GM12878 (cell line): ENCODE measurements at regions not wholly inside any gene's neighbourhood (a gene's known extent, or its start where the extent isn't known, plus 50 kb on each side); places are given as distances from the start of the nearest gene placed in this dataset.

Source experiments
- ATAC-seq: fragments of 200-7000 bp; cut with Tn5 transposase; 3 replicates; pipeline ENCODE4 v1.9.1; 2020; ENCODE audit warnings: mild to moderate bottlenecking, moderate library complexity
- BruUV-seq: library from RNA; stranded (reverse); fragments of 400-500 nt; replicated peaks from 2 replicates; lab custom pipeline; 2021; lab: Mats Ljungman, UMichigan
- CTCF ChIA-PET: fragments of 300-600 bp; sonication (Branson Sonifier 250); formaldehyde crosslinking; extraction: SDS; loops from one replicate; lab custom pipeline; 2021; ENCODE audit warnings: inconsistent platforms; lab: Yijun Ruan, JAX
- POLR2A ChIA-PET: fragments of 350-600 bp; formaldehyde crosslinking; extraction: SDS; loops from one replicate; lab custom pipeline; 2021; ENCODE audit warnings: inconsistent platforms; lab: Charles Lee
- RAD21 ChIA-PET: fragments of 300-600 bp; sonication (Branson Sonifier 250); formaldehyde crosslinking; loops from one replicate; lab custom pipeline; 2023; ENCODE audit warnings: antibody characterized with exemption; ENCODE audit not compliant: unreplicated experiment; lab: Charles Lee
- SMC1A ChIA-PET: fragments of 300-600 bp; sonication (Branson Sonifier 250); formaldehyde crosslinking; loops from one replicate; lab custom pipeline; 2023; ENCODE audit not compliant: unreplicated experiment, uncharacterized antibody; lab: Charles Lee
- DNase-seq: peaks from one replicate; pipeline ENCODE4 v3.0.0-alpha.2; 2011; ENCODE audit warnings: low read depth, low spot score
- FAIRE-seq: peaks from 3 replicates; lab custom pipeline; 2011; peaks lifted over from hg19 to GRCh38; lab: Jason Lieb, UNC
- H2AFZ ChIP-seq: 2 replicates; pipeline ENCODE4 v1.6.0; 2011; ENCODE audit warnings: low read depth, low read length, control low read depth; ENCODE audit not compliant: control insufficient read depth
- H3K27ac ChIP-seq: 2 replicates; pipeline ENCODE4 v1.5.1; 2011; ENCODE audit warnings: control low read depth; ENCODE audit not compliant: control insufficient read depth, insufficient read depth
- H3K27me3 ChIP-seq, 2 experiments: replicated peaks in 1 of 2; 2 replicates each; pipeline versions ENCODE4 v1.6.0 to v1.6.1; 2011; ENCODE audit warnings: low read length in 1 of 2; ENCODE audit not compliant: control insufficient read depth in 2 of 2, insufficient read depth in 2 of 2
- H3K36me3 ChIP-seq, 2 experiments: 2 replicates each; pipeline ENCODE4 v1.5.1; 2011; ENCODE audit warnings: low read length in 1 of 2; ENCODE audit not compliant: control insufficient read depth in 2 of 2, insufficient read depth in 2 of 2
- H3K4me1 ChIP-seq: 2 replicates; pipeline ENCODE4 v1.6.1; 2011; ENCODE audit warnings: mild to moderate bottlenecking, low read length, moderate library complexity, mixed read lengths; ENCODE audit not compliant: control insufficient read depth, insufficient read depth
- H3K4me2 ChIP-seq: 2 replicates; pipeline ENCODE4 v1.6.0; 2011; ENCODE audit warnings: control low read depth; ENCODE audit not compliant: control insufficient read depth, insufficient read depth
- H3K4me3 ChIP-seq: fragments of 200-600 bp; sonication (generic); 2 replicates; pipeline ENCODE4 v1.5.1; 2016
- H3K79me2 ChIP-seq: 2 replicates; pipeline ENCODE4 v1.6.0; 2011; ENCODE audit warnings: low read length; ENCODE audit not compliant: control insufficient read depth, insufficient read depth
- H3K9ac ChIP-seq: 2 replicates; pipeline ENCODE4 v1.8.0; 2011; ENCODE audit warnings: low read length, control low read depth, mixed read lengths; ENCODE audit not compliant: control insufficient read depth, insufficient read depth
- H3K9me3 ChIP-seq: replicated peaks from 3 replicates; pipeline ENCODE4 v1.5.1; 2011; ENCODE audit warnings: mild to moderate bottlenecking, low read length; ENCODE audit not compliant: control insufficient read depth, insufficient read depth
- H4K20me1 ChIP-seq: 2 replicates; pipeline ENCODE4 v1.6.0; 2011; ENCODE audit not compliant: control insufficient read depth, insufficient read depth
- E2F8 ChIP-seq: fragments of 450-650 bp; IDR thresholded peaks from 2 replicates; pipeline ENCODE4 v1.6.1; 2018; ENCODE audit warnings: mild to moderate bottlenecking, low read depth, moderate library complexity; ENCODE audit not compliant: partially characterized antibody
- FOXK2 ChIP-seq: fragments of 450-650 bp; IDR thresholded peaks from 2 replicates; pipeline ENCODE4 v1.6.1; 2017; ENCODE audit warnings: mild to moderate bottlenecking, moderate library complexity
- IKZF1 ChIP-seq: fragments of 450-650 bp; conservative IDR thresholded peaks from 2 replicates; pipeline ENCODE4 v1.6.1; 2017; ENCODE audit warnings: antibody characterized with exemption, mild to moderate bottlenecking
- JUND ChIP-seq: IDR thresholded peaks from 2 replicates; pipeline ENCODE4 v1.6.1; 2012; ENCODE audit warnings: low read depth, mild to moderate bottlenecking, low read length, improper control_type of control experiment, moderate library complexity
- KLF5 ChIP-seq: fragments of 450-650 bp; IDR thresholded peaks from 2 replicates; pipeline ENCODE4 v1.6.1; 2014; ENCODE audit warnings: mild to moderate bottlenecking; ENCODE audit not compliant: partially characterized antibody
- MEF2A ChIP-seq: IDR thresholded peaks from 2 replicates; pipeline ENCODE4 v1.6.1; 2011; ENCODE audit warnings: low read depth, mild to moderate bottlenecking, low read length, moderate library complexity; ENCODE audit not compliant: insufficient read depth
- RCOR1 ChIP-seq: conservative IDR thresholded peaks from 2 replicates; pipeline ENCODE4 v1.6.1; 2012; ENCODE audit warnings: low read depth, low read length, improper control_type of control experiment
- RUNX3 ChIP-seq: IDR thresholded peaks from 2 replicates; pipeline ENCODE4 v1.6.1; 2012; ENCODE audit warnings: low read length, inconsistent platforms
- ZNF592 ChIP-seq: fragments of 450-650 bp; IDR thresholded peaks from 2 replicates; pipeline ENCODE4 v1.6.1; 2017; ENCODE audit warnings: mild to moderate bottlenecking, moderate library complexity
- WGBS: methylation state at CpG from one replicate; pipeline ENCODE4 v1.1.6; 2016; ENCODE audit warnings: low lambda C conversion rate; ENCODE audit not compliant: insufficient replicate concordance, insufficient coverage; ENCODE audit errors: missing lambda C conversion rate; 5-methylcytosine and 5-hydroxymethylcytosine counted together
- in situ Hi-C: fragments of 300-500 bp; cut with MboI; formaldehyde crosslinking; loops from 9 replicates; pipeline ENCODE4 v1.14.3; 2018; ENCODE audit warnings: mixed read lengths
- intact Hi-C: fragments of 100-400 bp; cut with micrococcal nuclease; formaldehyde crosslinking; loops from one replicate; pipeline ENCODE4 v1.14.2; 2022; ENCODE audit not compliant: unreplicated experiment

GRCh38 chr14:101325319-101325718, 236.0 kb upstream of the DIO3 start:
- no TSS peak for BruUV-seq
- FAIRE-seq (no peak), ATAC-seq (no peak), DNase-seq (no peak)
- CTCF ChIA-PET, result no interaction called here
- Histone ChIP-seq H3K9ac (no peak overlapping the region), H3K4me1 (no peaks in the 10 kb centered on the region), H3K36me3 (no peaks in the 10 kb centered on the region), H3K9me3 (no peaks in the 10 kb centered on the region), H3K27me3 (no peaks in the 10 kb centered on the region), H3K27ac (no peak overlapping the region), H3K79me2 (no peaks in the 10 kb centered on the region), H2AFZ (no peak overlapping the region), H4K20me1 (no peaks in the 10 kb centered on the region), H3K4me3 (no peak overlapping the region), H3K4me2 (no peak overlapping the region)
- intact Hi-C loops, result no loop called here
- in situ Hi-C loops, result no loop called here
- WGBS, result 68% methylated on average over 4 of the region's 4 CpGs
- RAD21 ChIA-PET, result no interaction called here
- SMC1A ChIA-PET, result no interaction called here
- POLR2A ChIA-PET, result no interaction called here
- no peak for TF ChIP-seq MEF2A

GRCh38 chr14:101328412-101329028, 232.8 kb upstream of the DIO3 start:
- Histone ChIP-seq H3K36me3 (no peaks in the 10 kb centered on the region), H3K4me2 (no peak overlapping the region), H4K20me1 (no peaks in the 10 kb centered on the region), H3K27me3 (no peaks in the 10 kb centered on the region), H2AFZ (no peak overlapping the region), H3K27ac (no peak overlapping the region), H3K9me3 (no peaks in the 10 kb centered on the region), H3K4me1 (no peaks in the 10 kb centered on the region), H3K4me3 (no peak overlapping the region), H3K79me2 (no peaks in the 10 kb centered on the region), H3K9ac (no peak overlapping the region)
- ATAC-seq (no peak), FAIRE-seq (no peak), DNase-seq (no peak)
- RAD21 ChIA-PET, result no interaction called here
- SMC1A ChIA-PET, result no interaction called here
- intact Hi-C loops, result no loop called here
- CTCF ChIA-PET, result no interaction called here
- in situ Hi-C loops, result no loop called here
- POLR2A ChIA-PET, result no interaction called here
- no TSS peak for BruUV-seq
- no peak for TF ChIP-seq KLF5
- no peak for TF ChIP-seq JUND
- no peak for TF ChIP-seq ZNF592
- TF ChIP-seq E2F8, result no peak
- no peak for TF ChIP-seq RCOR1
- no peak for TF ChIP-seq FOXK2
- TF ChIP-seq RUNX3, result no peak
- no peak for TF ChIP-seq IKZF1
- 32% methylated on average over 10 of the region's 10 CpGs for WGBS
